HL-60 (cell line): ENCODE measurements at regions not wholly inside any gene's neighbourhood (a gene's known extent, or its start where the extent isn't known, plus 50 kb on each side); places are given as distances from the start of the nearest gene placed in this dataset.

Experiments
- CTCF ChIP-seq: IDR thresholded peaks from one replicate; pipeline ENCODE4 v1.5.1; 2011; ENCODE audit warnings: low read length, control low read depth, inconsistent platforms; ENCODE audit not compliant: insufficient read depth
- POLR2AphosphoS5 ChIP-seq: IDR thresholded peaks from 2 replicates; pipeline ENCODE4 v1.6.1; 2012; ENCODE audit warnings: low read depth
- REST ChIP-seq: IDR thresholded peaks from 2 replicates; pipeline ENCODE4 v1.6.1; 2012; ENCODE audit warnings: low read depth; ENCODE audit not compliant: insufficient replicate concordance

- TF ChIP-seq CTCF: no peak
- no peak for TF ChIP-seq REST
- no peak for TF ChIP-seq POLR2AphosphoS5
These were observed 130.8 kb upstream of the FRG1 start for GRCh38 chr4:189809839-189810238.
